ENCODE measurements at regions not wholly inside any gene's neighbourhood (a gene's known extent, or its start where the extent isn't known, plus 50 kb on each side); places are given as distances from the start of the nearest gene placed in this dataset.

- Histone ChIP-seq H3K36me3 (no peaks in the 10 kb centered on the region), H3K27me3 (replicated peaks in 1 of 7) (no peaks in the 10 kb centered on the region), H3K9me3 (no peaks in the 10 kb centered on the region), H3K27ac (no peak overlapping the region), H3K4me1 (no peaks in the 10 kb centered on the region), H3K4me3 (no peak overlapping the region)
- WGBS, 5 donors, result 56 to 75% (median 71%) methylated on average over 2 of the region's 2 CpGs
- intact Hi-C loops (cut with DNase I; ENCODE audit: low total_unique reads), result no loop called here
- no peak for DNase-seq
- TF ChIP-seq, protein P1, sequence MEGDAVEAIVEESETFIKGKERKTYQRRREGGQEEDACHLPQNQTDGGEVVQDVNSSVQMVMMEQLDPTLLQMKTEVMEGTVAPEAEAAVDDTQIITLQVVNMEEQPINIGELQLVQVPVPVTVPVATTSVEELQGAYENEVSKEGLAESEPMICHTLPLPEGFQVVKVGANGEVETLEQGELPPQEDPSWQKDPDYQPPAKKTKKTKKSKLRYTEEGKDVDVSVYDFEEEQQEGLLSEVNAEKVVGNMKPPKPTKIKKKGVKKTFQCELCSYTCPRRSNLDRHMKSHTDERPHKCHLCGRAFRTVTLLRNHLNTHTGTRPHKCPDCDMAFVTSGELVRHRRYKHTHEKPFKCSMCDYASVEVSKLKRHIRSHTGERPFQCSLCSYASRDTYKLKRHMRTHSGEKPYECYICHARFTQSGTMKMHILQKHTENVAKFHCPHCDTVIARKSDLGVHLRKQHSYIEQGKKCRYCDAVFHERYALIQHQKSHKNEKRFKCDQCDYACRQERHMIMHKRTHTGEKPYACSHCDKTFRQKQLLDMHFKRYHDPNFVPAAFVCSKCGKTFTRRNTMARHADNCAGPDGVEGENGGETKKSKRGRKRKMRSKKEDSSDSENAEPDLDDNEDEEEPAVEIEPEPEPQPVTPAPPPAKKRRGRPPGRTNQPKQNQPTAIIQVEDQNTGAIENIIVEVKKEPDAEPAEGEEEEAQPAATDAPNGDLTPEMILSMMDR (IDR thresholded peaks at IDR 0.05 in 8 of 11, conservative IDR thresholded peaks at IDR 0.05 in 3 of 11), result no peak
- TF ChIP-seq POLR2A (IDR thresholded peaks at IDR 0.05) (no peak), POLR2AphosphoS5 (IDR thresholded peaks at IDR 0.05) (no peak)
Measured at GRCh38 chr1:106972074-106972473, 84.4 kb upstream of the PRMT6 start.

- 70 to 80% (median 74%) methylated on average over 2 of the region's 2 CpGs for WGBS, 5 donors
- H3K4me1 ChIP-seq, result no peaks in the 10 kb centered on the region
- no peak for DNase-seq
- intact Hi-C loops (cut with DNase I; ENCODE audit: low total_unique reads), result no loop called here
- no peaks in the 10 kb centered on the region for H3K27me3 ChIP-seq (replicated peaks in 1 of 7)
- no peaks in the 10 kb centered on the region for H3K9me3 ChIP-seq
- no peak overlapping the region for H3K4me3 ChIP-seq
- no peaks in the 10 kb centered on the region for H3K36me3 ChIP-seq
- TF ChIP-seq POLR2A (IDR thresholded peaks at IDR 0.05), result no peak
- TF ChIP-seq, protein P1 (IDR thresholded peaks at IDR 0.05 in 8 of 11, conservative IDR thresholded peaks at IDR 0.05 in 3 of 11), result no peak
- TF ChIP-seq POLR2AphosphoS5 (IDR thresholded peaks at IDR 0.05), result no peak
- H3K27ac ChIP-seq, result no peak overlapping the region
Measured at GRCh38 chr1:106975944-106976343, 80.5 kb upstream of the PRMT6 start.

DNA sequence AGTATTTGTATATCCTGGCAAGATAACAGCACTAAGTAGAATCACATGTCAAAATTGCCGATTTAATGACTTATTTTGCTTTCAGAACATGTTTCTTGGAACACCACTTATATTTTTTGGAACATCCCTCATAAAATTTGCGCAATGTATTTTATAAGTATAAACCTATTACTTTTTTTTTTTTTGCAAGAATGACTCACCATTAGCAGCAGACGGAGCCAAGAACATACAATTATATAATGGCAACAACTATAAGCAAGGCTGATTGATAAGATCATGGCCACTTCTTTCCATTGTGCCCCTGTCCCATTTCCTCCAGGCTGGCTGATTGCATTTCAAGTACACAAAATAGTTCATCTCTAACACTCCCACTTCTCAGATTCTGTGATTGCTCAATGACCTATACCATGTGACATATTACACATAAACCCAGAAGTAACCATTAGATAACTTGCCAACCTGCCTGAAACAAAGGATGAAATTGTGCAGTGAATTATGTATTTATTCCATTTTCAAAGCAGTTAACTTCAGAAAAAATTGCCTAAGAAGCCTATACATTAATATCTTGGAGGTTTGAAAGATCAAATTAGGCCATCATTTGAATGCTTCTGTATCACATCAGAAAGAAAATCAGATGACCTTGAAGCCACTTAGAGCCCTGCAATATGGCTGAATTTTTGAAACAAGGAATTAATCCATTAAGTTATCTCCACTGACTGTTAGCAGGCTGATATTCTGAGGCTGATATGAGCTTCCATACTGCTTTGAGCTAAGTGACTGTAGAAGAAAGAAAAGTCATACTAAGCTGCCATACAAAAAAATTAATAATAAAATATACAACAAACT lies 77.8 kb upstream of the PRMT6 start:
- DNase-seq, result no peak
- Histone ChIP-seq H3K36me3 (no peaks in the 10 kb centered on the region), H3K27me3 (replicated peaks in 1 of 7) (no peaks in the 10 kb centered on the region), H3K9me3 (no peaks in the 10 kb centered on the region), H3K4me1 (no peaks in the 10 kb centered on the region), H3K4me3 (no peak overlapping the region), H3K27ac (no peak overlapping the region)
- intact Hi-C loops (cut with DNase I; ENCODE audit: low total_unique reads), result no loop called here
- TF ChIP-seq POLR2A (IDR thresholded peaks at IDR 0.05), result no peak
- TF ChIP-seq POLR2AphosphoS5 (IDR thresholded peaks at IDR 0.05), result no peak
- TF ChIP-seq, protein P1 (IDR thresholded peaks at IDR 0.05 in 8 of 11, conservative IDR thresholded peaks at IDR 0.05 in 3 of 11), result no peak
- WGBS, 5 donors, result 80 to 86% (median 82%) methylated on average over 3 of the region's 3 CpGs

DNA sequence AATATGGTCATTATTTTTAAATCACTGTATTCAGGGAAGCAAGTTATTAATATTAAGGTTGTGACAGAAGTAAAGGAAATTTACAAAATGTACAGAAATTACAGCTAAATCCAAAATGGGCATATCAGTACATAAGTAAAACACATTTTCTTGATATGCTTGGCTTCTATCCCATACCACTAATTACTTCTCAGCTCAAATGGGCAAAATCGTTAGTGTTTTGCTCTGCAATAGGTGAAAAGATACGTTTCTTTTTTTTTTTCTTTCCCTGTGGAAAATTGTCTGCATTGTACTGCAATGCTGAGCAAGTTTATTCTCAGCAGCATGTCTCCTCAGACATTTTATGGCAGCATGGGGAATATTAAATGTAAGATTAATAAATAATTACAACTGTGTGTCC lies 77.1 kb upstream of the PRMT6 start:
- DNase-seq, result no peak
- Histone ChIP-seq H3K4me1 (no peaks in the 10 kb centered on the region), H3K27me3 (replicated peaks in 1 of 7) (no peaks in the 10 kb centered on the region), H3K27ac (no peak overlapping the region), H3K9me3 (no peaks in the 10 kb centered on the region), H3K4me3 (no peak overlapping the region), H3K36me3 (no peaks in the 10 kb centered on the region)
- 72 to 90% (median 75%) methylated on average over 2 of the region's 2 CpGs for WGBS, 5 donors
- TF ChIP-seq POLR2A (IDR thresholded peaks at IDR 0.05), result no peak
- TF ChIP-seq POLR2AphosphoS5 (IDR thresholded peaks at IDR 0.05), result no peak
- TF ChIP-seq, protein P1 (IDR thresholded peaks at IDR 0.05 in 8 of 11, conservative IDR thresholded peaks at IDR 0.05 in 3 of 11), result no peak
- intact Hi-C loops (cut with DNase I; ENCODE audit: low total_unique reads), result no loop called here
